ENCODE measurements at regions not wholly inside any gene's neighbourhood (a gene's known extent, or its start where the extent isn't known, plus 50 kb on each side); places are given as distances from the start of the nearest gene placed in this dataset.

DNA sequence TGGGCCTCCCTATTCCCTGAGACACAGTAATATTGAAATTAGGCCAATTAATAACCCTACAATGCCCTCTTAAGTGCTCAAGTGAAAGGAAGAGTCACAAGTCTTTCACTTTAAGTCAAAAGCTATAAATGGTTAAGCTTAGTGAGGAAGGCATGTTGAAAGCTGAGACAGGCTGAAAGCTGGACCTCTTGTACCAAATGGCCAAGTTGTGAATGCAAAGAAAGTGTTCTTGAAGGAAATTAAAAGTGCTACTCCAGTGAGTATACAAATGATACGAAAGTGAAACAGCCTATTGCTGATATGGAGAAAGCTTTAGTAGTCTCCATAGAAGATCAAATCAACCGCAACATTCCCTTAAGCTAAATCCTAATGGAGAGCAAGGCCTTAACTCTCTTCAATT lies 140.8 kb downstream of the PTCSC3 start:
- H3K36me3 ChIP-seq (ENCODE audit: insufficient read depth, insufficient read length, low read length) = no peaks in the 10 kb centered on the region
- TF ChIP-seq SUZ12 (IDR thresholded peaks at IDR 0.05; ENCODE audit: extremely low read depth, insufficient read depth, insufficient read length) (no peak), YY1 (IDR thresholded peaks at IDR 0.05; ENCODE audit: insufficient read depth, insufficient read length) (no peak), ZNF274 (IDR thresholded peaks at IDR 0.05; ENCODE audit: low read depth, low read length) (no peak)
- no peaks in the 10 kb centered on the region for H3K27me3 ChIP-seq (ENCODE audit: insufficient read depth, insufficient read length)
- no peaks in the 10 kb centered on the region for H3K4me1 ChIP-seq (ENCODE audit: insufficient read depth, insufficient read length)
- no peak overlapping the region for H3K9ac ChIP-seq (ENCODE audit: insufficient read length, low read depth)
- H3K4me3 ChIP-seq (ENCODE audit: insufficient read length, low read depth) = no peak overlapping the region
- no peaks in the 10 kb centered on the region for H3K9me3 ChIP-seq (ENCODE audit: insufficient read depth, low read length)
- no peak for DNase-seq (ENCODE audit: low read depth, low spot score)

DNA sequence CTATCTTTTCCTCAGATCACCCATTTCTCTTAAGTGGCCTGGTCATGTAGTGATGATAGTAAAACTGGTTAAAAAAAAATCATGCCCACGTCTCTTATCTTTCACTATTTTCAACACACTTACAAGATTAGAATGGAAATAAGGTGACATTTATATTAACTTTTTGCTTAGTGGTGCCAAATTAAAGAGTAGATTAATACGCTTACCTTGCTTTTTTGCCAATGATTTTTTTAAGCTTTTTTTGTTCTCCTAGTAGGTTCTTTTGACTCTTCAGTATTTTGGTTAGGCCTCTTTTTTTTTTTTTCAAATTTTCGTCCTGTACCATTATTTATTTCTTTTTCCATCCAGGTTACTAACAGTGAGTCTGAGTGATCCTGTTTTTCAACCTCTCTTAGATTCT lies 147.9 kb downstream of the PTCSC3 start:
- H3K9ac ChIP-seq (ENCODE audit: insufficient read length, low read depth) = no peak overlapping the region
- H3K36me3 ChIP-seq (ENCODE audit: insufficient read depth, insufficient read length, low read length) = no peaks in the 10 kb centered on the region
- no peak for DNase-seq (ENCODE audit: low read depth, low spot score)
- H3K4me3 ChIP-seq (ENCODE audit: insufficient read length, low read depth) = no peak overlapping the region
- TF ChIP-seq SUZ12 (IDR thresholded peaks at IDR 0.05; ENCODE audit: extremely low read depth, insufficient read depth, insufficient read length) (no peak), ZNF274 (IDR thresholded peaks at IDR 0.05; ENCODE audit: low read depth, low read length) (no peak)
- no peaks in the 10 kb centered on the region for H3K27me3 ChIP-seq (ENCODE audit: insufficient read depth, insufficient read length)
- peaks cover 5% of the 10 kb centered on the region; the same call in 1 of the 2 replicates for H3K9me3 ChIP-seq (ENCODE audit: insufficient read depth, low read length)
- no peaks in the 10 kb centered on the region for H3K4me1 ChIP-seq (ENCODE audit: insufficient read depth, insufficient read length)

DNA sequence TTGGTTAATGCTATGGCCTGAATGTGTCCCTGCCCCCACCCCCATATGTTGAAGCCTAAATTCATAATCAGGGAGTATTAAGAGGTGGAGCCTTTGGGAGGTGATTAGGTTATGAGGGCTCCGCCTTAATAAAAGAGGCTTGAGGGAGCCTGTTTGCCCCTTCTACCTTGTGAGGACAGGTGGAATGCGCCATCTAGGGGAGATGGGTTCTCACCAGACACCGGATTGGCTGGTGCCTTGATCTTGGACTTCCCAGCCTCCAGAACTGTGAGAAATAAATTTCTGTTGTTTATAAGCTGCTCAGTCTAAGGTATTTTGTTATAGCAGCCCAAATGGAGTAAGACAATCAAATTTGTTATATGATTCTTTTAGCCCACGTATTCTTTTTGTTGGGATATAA lies 148.3 kb downstream of the PTCSC3 start:
- peak; percentile 16 for DNase-seq (ENCODE audit: low read depth, low spot score)
- H3K27me3 ChIP-seq (ENCODE audit: insufficient read depth, insufficient read length) = no peaks in the 10 kb centered on the region
- H3K4me3 ChIP-seq (ENCODE audit: insufficient read length, low read depth) = no peak overlapping the region
- peaks cover 5% of the 10 kb centered on the region; the same call in 1 of the 2 replicates for H3K9me3 ChIP-seq (ENCODE audit: insufficient read depth, low read length)
- TF ChIP-seq SUZ12 (IDR thresholded peaks at IDR 0.05; ENCODE audit: extremely low read depth, insufficient read depth, insufficient read length) (no peak), ZNF274 (IDR thresholded peaks at IDR 0.05; ENCODE audit: low read depth, low read length) (no peak), YY1 (IDR thresholded peaks at IDR 0.05; ENCODE audit: insufficient read depth, insufficient read length) (no peak)
- H3K36me3 ChIP-seq (ENCODE audit: insufficient read depth, insufficient read length, low read length) = no peaks in the 10 kb centered on the region
- no peaks in the 10 kb centered on the region for H3K4me1 ChIP-seq (ENCODE audit: insufficient read depth, insufficient read length)
- H3K9ac ChIP-seq (ENCODE audit: insufficient read length, low read depth) = no peak overlapping the region

DNA sequence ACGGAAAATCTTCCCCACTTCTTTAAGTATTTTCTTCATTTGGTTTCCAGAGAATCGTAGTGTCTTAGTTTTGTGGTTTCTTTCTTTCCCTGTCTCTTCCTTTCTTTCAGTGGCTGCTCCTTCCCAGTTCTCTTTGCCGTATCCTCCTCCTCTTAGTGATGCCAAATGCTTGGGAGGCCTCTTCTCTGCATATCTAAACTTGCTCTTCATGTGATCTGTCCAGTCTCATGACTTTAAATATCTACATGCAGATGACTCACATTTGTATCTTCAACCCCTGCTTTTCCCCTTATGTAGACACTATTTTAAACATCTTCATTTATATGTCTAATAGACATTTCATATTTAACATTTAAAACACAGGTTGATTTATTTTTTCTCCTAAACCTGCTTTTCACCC lies 149.2 kb downstream of the PTCSC3 start:
- no peaks in the 10 kb centered on the region for H3K27me3 ChIP-seq (ENCODE audit: insufficient read depth, insufficient read length)
- no peaks in the 10 kb centered on the region for H3K36me3 ChIP-seq (ENCODE audit: insufficient read depth, insufficient read length, low read length)
- H3K4me3 ChIP-seq (ENCODE audit: insufficient read length, low read depth) = no peak overlapping the region
- no peak overlapping the region for H3K9ac ChIP-seq (ENCODE audit: insufficient read length, low read depth)
- TF ChIP-seq YY1 (IDR thresholded peaks at IDR 0.05; ENCODE audit: insufficient read depth, insufficient read length) (no peak), ZNF274 (IDR thresholded peaks at IDR 0.05; ENCODE audit: low read depth, low read length) (no peak), SUZ12 (IDR thresholded peaks at IDR 0.05; ENCODE audit: extremely low read depth, insufficient read depth, insufficient read length) (no peak)
- H3K9me3 ChIP-seq (ENCODE audit: insufficient read depth, low read length) = peaks cover 5% of the 10 kb centered on the region; the same call in 1 of the 2 replicates
- no peak for DNase-seq (ENCODE audit: low read depth, low spot score)
- H3K4me1 ChIP-seq (ENCODE audit: insufficient read depth, insufficient read length) = no peaks in the 10 kb centered on the region

DNA sequence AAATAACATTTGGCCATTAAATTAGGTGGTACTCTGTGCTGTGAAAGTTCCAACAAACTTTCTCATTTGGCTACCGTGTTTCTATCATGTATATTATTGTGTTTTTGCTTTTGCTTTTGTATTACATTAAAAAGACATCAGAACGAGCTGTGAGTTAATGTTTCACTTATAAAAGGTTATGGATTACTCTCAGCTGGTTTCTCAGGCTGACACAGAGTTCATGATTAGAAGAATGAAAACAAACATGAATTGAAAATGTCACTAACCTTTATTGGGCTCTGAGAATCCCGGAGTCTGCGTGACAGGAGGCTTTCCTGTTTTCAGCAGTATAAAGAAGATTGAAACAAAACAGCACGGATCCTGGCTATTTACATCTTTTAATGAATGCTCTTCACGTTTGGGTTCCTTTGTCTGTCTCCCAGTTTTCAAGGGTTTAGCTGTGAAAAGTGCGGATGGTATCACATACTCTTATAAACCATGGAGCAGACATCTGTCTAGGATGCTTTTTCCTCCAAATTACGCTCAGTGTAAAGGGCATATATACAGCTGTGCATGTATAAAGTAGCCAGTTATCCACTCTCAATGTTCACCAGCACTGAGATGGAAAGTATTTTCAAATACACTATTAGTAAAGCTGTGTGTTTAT lies 153.6 kb downstream of the PTCSC3 start:
- Histone ChIP-seq H3K9me3 (ENCODE audit: insufficient read depth, low read length) (no peaks in the 10 kb centered on the region), H3K4me3 (ENCODE audit: insufficient read length, low read depth) (no peak overlapping the region), H3K9ac (ENCODE audit: insufficient read length, low read depth) (no peak overlapping the region), H3K4me1 (ENCODE audit: insufficient read depth, insufficient read length) (no peaks in the 10 kb centered on the region), H3K27me3 (ENCODE audit: insufficient read depth, insufficient read length) (no peaks in the 10 kb centered on the region), H3K36me3 (ENCODE audit: insufficient read depth, insufficient read length, low read length) (no peaks in the 10 kb centered on the region)
- DNase-seq (ENCODE audit: low read depth, low spot score) = no peak
- TF ChIP-seq ZNF274 (IDR thresholded peaks at IDR 0.05; ENCODE audit: low read depth, low read length) = no peak
- TF ChIP-seq YY1 (IDR thresholded peaks at IDR 0.05; ENCODE audit: insufficient read depth, insufficient read length) = no peak
- no peak for TF ChIP-seq SUZ12 (IDR thresholded peaks at IDR 0.05; ENCODE audit: extremely low read depth, insufficient read depth, insufficient read length)

DNA sequence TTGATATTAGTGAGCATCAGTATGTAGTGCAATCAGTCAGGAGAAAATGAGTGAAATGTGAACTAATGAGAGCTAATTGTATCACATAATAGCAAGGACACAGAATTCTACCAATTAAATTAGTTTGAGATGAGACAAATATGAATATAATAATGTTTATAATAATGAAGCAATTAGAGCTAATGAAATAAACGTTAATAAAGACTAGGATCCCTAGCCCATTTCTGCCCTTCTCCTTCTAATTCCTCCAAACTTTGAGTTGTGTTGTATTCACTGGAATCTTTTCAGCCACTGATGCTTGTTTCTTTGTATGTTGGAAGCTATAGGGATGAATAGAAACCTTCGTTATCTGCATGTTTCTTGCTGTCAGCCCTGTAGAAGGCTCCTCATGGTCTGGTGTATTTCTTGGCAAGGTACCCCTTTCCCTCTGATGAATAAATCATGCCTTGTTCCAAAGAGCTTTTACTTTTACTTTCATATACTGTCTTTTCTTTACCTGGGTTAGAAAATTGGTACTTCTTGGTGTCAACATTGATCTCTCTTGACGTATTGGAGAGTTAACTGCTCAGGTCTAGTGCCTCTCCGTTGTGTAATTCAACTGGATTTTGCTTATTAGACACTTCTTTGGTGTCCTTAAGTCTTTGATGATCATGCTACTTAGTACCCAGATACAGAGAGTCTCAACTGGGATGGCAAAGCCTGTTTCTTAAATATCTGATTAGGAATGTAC lies 154.8 kb downstream of the PTCSC3 start:
- Histone ChIP-seq H3K4me1 (ENCODE audit: insufficient read depth, insufficient read length) (no peaks in the 10 kb centered on the region), H3K9me3 (ENCODE audit: insufficient read depth, low read length) (no peaks in the 10 kb centered on the region), H3K9ac (ENCODE audit: insufficient read length, low read depth) (no peak overlapping the region), H3K36me3 (ENCODE audit: insufficient read depth, insufficient read length, low read length) (no peaks in the 10 kb centered on the region), H3K27me3 (ENCODE audit: insufficient read depth, insufficient read length) (no peaks in the 10 kb centered on the region), H3K4me3 (ENCODE audit: insufficient read length, low read depth) (no peak overlapping the region)
- no peak for DNase-seq (ENCODE audit: low read depth, low spot score)
- TF ChIP-seq SUZ12 (IDR thresholded peaks at IDR 0.05; ENCODE audit: extremely low read depth, insufficient read depth, insufficient read length) (no peak), ZNF274 (IDR thresholded peaks at IDR 0.05; ENCODE audit: low read depth, low read length) (no peak), YY1 (IDR thresholded peaks at IDR 0.05; ENCODE audit: insufficient read depth, insufficient read length) (no peak)

DNA sequence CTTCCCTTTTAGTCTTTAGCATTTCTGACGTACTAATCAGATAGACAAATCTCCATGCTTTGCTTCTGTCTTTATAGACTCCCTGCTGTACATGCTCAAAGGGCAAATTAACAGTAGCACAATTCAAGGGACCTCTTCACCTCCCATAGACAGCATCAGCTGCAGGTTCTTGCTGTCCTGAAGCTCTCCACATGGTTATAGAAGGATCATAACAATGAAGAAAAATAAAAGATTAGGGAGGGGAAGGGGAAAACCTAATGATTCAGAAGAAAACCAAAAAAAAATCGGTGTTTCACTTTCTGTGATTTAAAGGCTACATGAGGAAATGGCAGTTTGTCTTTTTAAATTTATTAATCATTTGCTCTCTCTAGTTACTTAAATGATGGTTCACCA lies 155.5 kb downstream of the PTCSC3 start:
- Histone ChIP-seq H3K9ac (ENCODE audit: insufficient read length, low read depth) (no peak overlapping the region), H3K9me3 (ENCODE audit: insufficient read depth, low read length) (no peaks in the 10 kb centered on the region), H3K36me3 (ENCODE audit: insufficient read depth, insufficient read length, low read length) (no peaks in the 10 kb centered on the region), H3K4me3 (ENCODE audit: insufficient read length, low read depth) (no peak overlapping the region), H3K4me1 (ENCODE audit: insufficient read depth, insufficient read length) (no peaks in the 10 kb centered on the region), H3K27me3 (ENCODE audit: insufficient read depth, insufficient read length) (no peaks in the 10 kb centered on the region)
- DNase-seq (ENCODE audit: low read depth, low spot score) = no peak
- TF ChIP-seq ZNF274 (IDR thresholded peaks at IDR 0.05; ENCODE audit: low read depth, low read length) (no peak), YY1 (IDR thresholded peaks at IDR 0.05; ENCODE audit: insufficient read depth, insufficient read length) (no peak), SUZ12 (IDR thresholded peaks at IDR 0.05; ENCODE audit: extremely low read depth, insufficient read depth, insufficient read length) (no peak)
